ENCODE measurements at regions not wholly inside any gene's neighbourhood (a gene's known extent, or its start where the extent isn't known, plus 50 kb on each side); places are given as distances from the start of the nearest gene placed in this dataset.

GRCh38 chr12:47530050-47530449 is 175.8 kb downstream of the RPAP3 start:
- FAIRE-seq (no peak), DNase-seq (ENCODE audit: insufficient read length, low spot score) (no peak)
- TF ChIP-seq CTCF (IDR thresholded peaks at IDR 0.05; ENCODE audit: insufficient read depth, missing control alignments), result no peak

GRCh38 chr12:47527816-47528215 is 178.0 kb downstream of the RPAP3 start:
- no peak for FAIRE-seq
- TF ChIP-seq CTCF (IDR thresholded peaks at IDR 0.05; ENCODE audit: insufficient read depth, missing control alignments), result no peak
- no peak for DNase-seq (ENCODE audit: insufficient read length, low spot score)

- DNase-seq (ENCODE audit: insufficient read length, low spot score), result no peak
- no peak for TF ChIP-seq CTCF (IDR thresholded peaks at IDR 0.05; ENCODE audit: insufficient read depth, missing control alignments)
- FAIRE-seq, result no peak
These were observed 185.8 kb downstream of the RPAP3 start for GRCh38 chr12:47520029-47520428.

GRCh38 chr12:47517122-47517521 is 188.7 kb downstream of the RPAP3 start:
- DNase-seq (ENCODE audit: insufficient read length, low spot score), result no peak
- no peak for TF ChIP-seq CTCF (IDR thresholded peaks at IDR 0.05; ENCODE audit: insufficient read depth, missing control alignments)
- FAIRE-seq, result no peak

- DNase-seq (ENCODE audit: insufficient read length, low spot score), result no peak
These were observed 196.4 kb downstream of the RPAP3 start for GRCh38 chr12:47509398-47509851.

GRCh38 chr12:47507221-47507620 is 198.6 kb downstream of the RPAP3 start:
- FAIRE-seq, result no peak
- DNase-seq (ENCODE audit: insufficient read length, low spot score), result no peak
- TF ChIP-seq CTCF (IDR thresholded peaks at IDR 0.05; ENCODE audit: insufficient read depth, missing control alignments), result no peak

More at GRCh38 chr12:47509398-47509851, 196.4 kb downstream of the RPAP3 start:
- no peak for FAIRE-seq
- TF ChIP-seq CTCF (IDR thresholded peaks at IDR 0.05; ENCODE audit: insufficient read depth, missing control alignments), result no peak

GRCh38 chr12:47504775-47505446 is 200.9 kb downstream of the RPAP3 start:
- no peak for FAIRE-seq
- no peak for TF ChIP-seq CTCF (IDR thresholded peaks at IDR 0.05; ENCODE audit: insufficient read depth, missing control alignments)

More at GRCh38 chr12:47504775-47505446, 200.9 kb downstream of the RPAP3 start:
- DNase-seq (ENCODE audit: insufficient read length, low spot score), result no peak

All from D721Med (cell line).